H9 (cell line): ENCODE measurements at regions not wholly inside any gene's neighbourhood (a gene's known extent, or its start where the extent isn't known, plus 50 kb on each side); places are given as distances from the start of the nearest gene placed in this dataset.

Experiments used
- DNase-seq: peaks from one replicate; pipeline ENCODE4 v3.0.0-alpha.2; 2017
- H2AFZ ChIP-seq: one replicate; pipeline ENCODE4 v1.6.1; 2013; ENCODE audit warnings: mild to moderate bottlenecking, low read length, control low read depth, moderate library complexity
- H2AK5ac ChIP-seq: 2 replicates; pipeline ENCODE4 v1.6.1; 2013; ENCODE audit warnings: low read length, control low read depth, mixed read lengths; ENCODE audit not compliant: insufficient read length
- H2BK120ac ChIP-seq: one replicate; pipeline ENCODE4 v1.6.1; 2013; ENCODE audit warnings: low read depth, mild to moderate bottlenecking, low read length, control low read depth, inconsistent platforms; ENCODE audit not compliant: poor library complexity, severe bottlenecking
- H2BK12ac ChIP-seq: 2 replicates; pipeline ENCODE4 v1.6.1; 2013; ENCODE audit warnings: low read length, control low read depth, mixed read lengths, low read depth; ENCODE audit not compliant: insufficient read length
- H2BK15ac ChIP-seq: 2 replicates; pipeline ENCODE4 v1.6.1; 2013; ENCODE audit warnings: low read depth, low read length, control low read depth
- H2BK20ac ChIP-seq: one replicate; pipeline ENCODE4 v1.6.1; 2013; ENCODE audit warnings: low read depth, mild to moderate bottlenecking, low read length, control low read depth, inconsistent platforms; ENCODE audit not compliant: poor library complexity, severe bottlenecking
- H2BK5ac ChIP-seq: 2 replicates; pipeline ENCODE4 v1.6.1; 2013; ENCODE audit warnings: low read length, control low read depth, mixed read lengths; ENCODE audit not compliant: insufficient read length
- H3K14ac ChIP-seq: 2 replicates; pipeline ENCODE4 v1.6.1; 2013; ENCODE audit warnings: low read length, control low read depth; ENCODE audit not compliant: insufficient read depth
- H3K18ac ChIP-seq: 2 replicates; pipeline ENCODE4 v1.6.1; 2013; ENCODE audit warnings: low read depth, mild to moderate bottlenecking, mixed read lengths, low read length, control low read depth; ENCODE audit not compliant: insufficient read length
- H3K23ac ChIP-seq: 2 replicates; pipeline ENCODE4 v1.6.1; 2013; ENCODE audit warnings: low read length, control low read depth, mixed read lengths, low read depth; ENCODE audit not compliant: insufficient read length
- H3K23me2 ChIP-seq: 2 replicates; pipeline ENCODE4 v1.6.1; 2013; ENCODE audit warnings: low read depth, mild to moderate bottlenecking, mixed read lengths, low read length, control low read depth; ENCODE audit not compliant: insufficient read length, poor library complexity, severe bottlenecking
- H3K27ac ChIP-seq: 2 replicates; pipeline ENCODE4 v1.5.1; 2013; ENCODE audit warnings: low read length, control low read depth, mixed read lengths, low read depth; ENCODE audit not compliant: insufficient read length
- H3K27me3 ChIP-seq: 2 replicates; pipeline ENCODE4 v1.6.1; 2013; ENCODE audit warnings: low read length, control low read depth, inconsistent platforms; ENCODE audit not compliant: insufficient read depth
- H3K4ac ChIP-seq: 2 replicates; pipeline ENCODE4 v1.6.1; 2013; ENCODE audit warnings: low read depth, mild to moderate bottlenecking, control low read depth, inconsistent platforms, low read length, moderate library complexity
- H3K4me1 ChIP-seq: 2 replicates; pipeline ENCODE4 v1.6.1; 2013; ENCODE audit warnings: low read length, control low read depth, inconsistent platforms; ENCODE audit not compliant: insufficient read depth
- H3K4me2 ChIP-seq: 2 replicates; pipeline ENCODE4 v1.6.1; 2013; ENCODE audit warnings: low read length, control low read depth, mixed read lengths; ENCODE audit not compliant: insufficient read length, insufficient read depth
- H3K56ac ChIP-seq: 2 replicates; pipeline ENCODE4 v1.6.1; 2013; ENCODE audit warnings: low read depth, mild to moderate bottlenecking, mixed read lengths, low read length, control low read depth; ENCODE audit not compliant: insufficient read length
- H3K79me1 ChIP-seq: 2 replicates; pipeline ENCODE4 v1.6.1; 2013; ENCODE audit warnings: low read depth, mild to moderate bottlenecking, moderate library complexity, low read length, control low read depth, inconsistent platforms; ENCODE audit not compliant: insufficient read depth, poor library complexity, severe bottlenecking
- H3K79me2 ChIP-seq: 2 replicates; pipeline ENCODE4 v1.6.1; 2013; ENCODE audit warnings: low read length, control low read depth, inconsistent platforms; ENCODE audit not compliant: insufficient read depth
- H3K9ac ChIP-seq: 2 replicates; pipeline ENCODE4 v1.6.1; 2013; ENCODE audit warnings: low read length, control low read depth, mixed read lengths; ENCODE audit not compliant: insufficient read length; ENCODE audit errors: extremely low read depth
- H3K9me3 ChIP-seq: one replicate; pipeline ENCODE4 v1.6.1; 2013; ENCODE audit warnings: low read depth, low read length, inconsistent platforms; ENCODE audit not compliant: control insufficient read depth
- H3T11ph ChIP-seq: one replicate; pipeline ENCODE4 v1.6.1; 2013; ENCODE audit warnings: mild to moderate bottlenecking, low read length, control low read depth, inconsistent platforms
- H4K20me1 ChIP-seq: one replicate; pipeline ENCODE4 v1.6.1; 2013; ENCODE audit not compliant: control insufficient read depth, insufficient read length, insufficient read depth
- H4K5ac ChIP-seq: 2 replicates; pipeline ENCODE4 v1.6.1; 2013; ENCODE audit warnings: low read depth, mild to moderate bottlenecking, mixed read lengths, low read length, control low read depth; ENCODE audit not compliant: insufficient read length
- H4K8ac ChIP-seq: replicated peaks from 2 replicates; pipeline ENCODE4 v1.6.1; 2013; ENCODE audit warnings: low read length, control low read depth, mixed read lengths, low read depth; ENCODE audit not compliant: insufficient read length
- H4K91ac ChIP-seq: 2 replicates; pipeline ENCODE4 v1.6.1; 2013; ENCODE audit warnings: low read depth, mild to moderate bottlenecking, moderate library complexity, mixed read lengths, low read length, control low read depth; ENCODE audit not compliant: insufficient read length
- H3K27ac Mint-ChIP-seq, 3 experiments: 2 replicates in 2 of 3; 3 replicates in 1 of 3; pipeline ENCODE4 v1.8.0; 2020 to 2021; ENCODE audit warnings: mixed read lengths in 3 of 3, mild to moderate bottlenecking in 1 of 3, moderate library complexity in 1 of 3
- H3K27me3 Mint-ChIP-seq: 2 replicates; pipeline ENCODE4 v1.8.0; 2021; ENCODE audit warnings: low read depth, mild to moderate bottlenecking, moderate library complexity, mixed read lengths
- H3K36me3 Mint-ChIP-seq, 3 experiments: 2 replicates in 2 of 3; 3 replicates in 1 of 3; pipeline ENCODE4 v1.8.0; 2020 to 2021; ENCODE audit warnings: low read depth in 3 of 3, mixed read lengths in 3 of 3; ENCODE audit not compliant: insufficient read depth in 1 of 3
- H3K4me1 Mint-ChIP-seq, 2 experiments: 2 replicates each; pipeline ENCODE4 v1.8.0; 2020; ENCODE audit warnings: mixed read lengths in 2 of 2
- H3K4me3 Mint-ChIP-seq, 2 experiments: 2 replicates in 1 of 2; 3 replicates in 1 of 2; pipeline ENCODE4 v1.8.0; 2020 to 2021; ENCODE audit warnings: mild to moderate bottlenecking in 2 of 2, mixed read lengths in 2 of 2, moderate library complexity in 1 of 2
- H3K9me3 Mint-ChIP-seq, 2 experiments: 2 replicates in 1 of 2; 3 replicates in 1 of 2; pipeline ENCODE4 v1.8.0; 2020; ENCODE audit warnings: mild to moderate bottlenecking in 2 of 2, mixed read lengths in 2 of 2, moderate library complexity in 1 of 2
- CTCF ChIP-seq: fragments of 200-600 bp; sonication (generic); conservative IDR thresholded peaks from 3 replicates; pipeline ENCODE4 v1.8.0; 2021; ENCODE audit warnings: antibody characterized with exemption, mild to moderate bottlenecking
- WGBS: extraction: QIAGEN DNeasy Blood & Tissue Kit; methylation state at CpG from one replicate; pipeline ENCODE4 v1.1.7; 2013; ENCODE audit warnings: missing lambda C conversion rate, low lambda C conversion rate, mixed read lengths; ENCODE audit not compliant: insufficient read length; ENCODE audit errors: extremely low coverage; 5-methylcytosine and 5-hydroxymethylcytosine counted together

DNA sequence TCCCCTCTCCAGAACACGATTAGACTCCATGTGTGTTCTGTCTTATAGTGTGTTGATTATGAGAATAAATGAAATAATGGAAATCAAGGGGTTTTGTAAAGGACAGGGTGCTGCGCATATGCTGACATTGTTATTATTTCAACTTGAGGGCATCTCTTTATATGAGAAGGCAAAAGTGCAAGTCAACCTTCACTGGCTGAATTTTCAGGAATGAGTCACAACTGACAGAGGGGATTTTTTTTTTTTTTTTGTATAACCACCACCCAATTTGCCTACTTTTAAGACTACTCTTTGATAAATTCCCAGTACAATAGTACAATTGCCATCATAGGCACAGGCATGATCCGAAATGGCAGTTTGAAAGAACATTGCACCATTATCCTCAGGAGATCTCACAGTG is 419.2 kb upstream of the NMUR2 start:
- no CpG with 5 or more reads among the region's 3 CpGs for WGBS
- no peak overlapping the region for H3K27ac Mint-ChIP-seq
- H3K27me3 Mint-ChIP-seq, result no peaks in the 10 kb centered on the region

More for the DNA sequence above, 419.2 kb upstream of the NMUR2 start:
- Histone ChIP-seq H3K4me2 (no peak overlapping the region), H3K9ac (no peak overlapping the region), H4K91ac (no peak overlapping the region), H3K18ac (no peak overlapping the region), H4K8ac (no peak overlapping the region), H2BK15ac (no peak overlapping the region), H4K5ac (no peak overlapping the region), H3K9me3 (no peaks in the 10 kb centered on the region), H2BK120ac (no peak overlapping the region), H2BK20ac (no peak overlapping the region), H2AFZ (no peak overlapping the region), H3K4me1 (no peaks in the 10 kb centered on the region), H3K79me1 (no peaks in the 10 kb centered on the region), H2BK5ac (no peak overlapping the region), H3K56ac (no peak overlapping the region), H3K23me2 (no peaks in the 10 kb centered on the region), H4K20me1 (no peaks in the 10 kb centered on the region), H2BK12ac (no peak overlapping the region), H3K27me3 (no peaks in the 10 kb centered on the region), H3K79me2 (no peaks in the 10 kb centered on the region), H3K14ac (no peak overlapping the region), H3K4ac (no peak overlapping the region), H3K27ac (no peak overlapping the region), H3K23ac (no peak overlapping the region), H3T11ph (no peak overlapping the region), H2AK5ac (no peak overlapping the region)
- no peaks in the 10 kb centered on the region; a peak in 1 of 4 replicates for H3K4me1 Mint-ChIP-seq
- DNase-seq, result no peak
- H3K36me3 Mint-ChIP-seq, result no peaks in the 10 kb centered on the region
- no peak overlapping the region for H3K4me3 Mint-ChIP-seq
- TF ChIP-seq CTCF, result no peak
- H3K9me3 Mint-ChIP-seq, result no peaks in the 10 kb centered on the region
